ENCODE measurements at regions not wholly inside any gene's neighbourhood (a gene's known extent, or its start where the extent isn't known, plus 50 kb on each side); places are given as distances from the start of the nearest gene placed in this dataset.
A peak's percentile ranks its signal among the peaks of the same experiment; 100 is the strongest.

GRCh38 chr17:52740006-52740405, 581.5 kb upstream of the CA10 start:
- Histone ChIP-seq H3K9me2 (ENCODE audit: insufficient read depth) (no peaks in the 10 kb centered on the region; the same call in 1 of the 2 replicates), H3K4me3 (no peak overlapping the region), H2AFZ (no peak overlapping the region), H3F3A (ENCODE audit: insufficient read depth, low read depth) (no peaks in the 10 kb centered on the region), H3K27ac (no peak overlapping the region), H3K27me3 (ENCODE audit: insufficient read depth, low read depth) (no peaks in the 10 kb centered on the region), H3K36me3 (ENCODE audit: low read depth) (no peaks in the 10 kb centered on the region), H3K4me1 (replicated peaks; ENCODE audit: insufficient read depth) (no peaks in the 10 kb centered on the region), H3K79me2 (ENCODE audit: low read depth) (no peaks in the 10 kb centered on the region), H4K20me1 (ENCODE audit: insufficient read depth) (no peaks in the 10 kb centered on the region), H3K4me2 (no peak overlapping the region), H3K9me3 (ENCODE audit: insufficient read depth, low read depth) (no peaks in the 10 kb centered on the region)
- DNase-seq, result no peak
- POLR2A ChIA-PET (ENCODE audit: unreplicated experiment), result no interaction called here
- CTCF ChIA-PET, result no interaction called here
- no peak for TF ChIP-seq CTCF (conservative IDR thresholded peaks at IDR 0.05)
- no peak for TF ChIP-seq EZH2 (IDR thresholded peaks at IDR 0.05; ENCODE audit: low read depth)
- BruUV-seq (replicated peaks), result no TSS peak
- intact Hi-C loops (cut with micrococcal nuclease; ENCODE audit: unreplicated experiment), result no loop called here

- H3K9me2 ChIP-seq (ENCODE audit: insufficient read depth), result no peaks in the 10 kb centered on the region; the same call in 1 of the 2 replicates
- H3K9me3 ChIP-seq (ENCODE audit: insufficient read depth, low read depth), result no peaks in the 10 kb centered on the region
- H3K4me2 ChIP-seq, result peak overlapping the region; percentile 17; the same call in 1 of the 2 replicates
- H2AFZ ChIP-seq, result no peak overlapping the region
- H3K4me1 ChIP-seq (replicated peaks; ENCODE audit: insufficient read depth), result no peaks in the 10 kb centered on the region
- no peak overlapping the region for H3K27ac ChIP-seq
- no peak for TF ChIP-seq CTCF (conservative IDR thresholded peaks at IDR 0.05)
- TF ChIP-seq EZH2 (IDR thresholded peaks at IDR 0.05; ENCODE audit: low read depth), result no peak
- H3K4me3 ChIP-seq, result no peak overlapping the region
- no peak for DNase-seq
- no peaks in the 10 kb centered on the region for H3F3A ChIP-seq (ENCODE audit: insufficient read depth, low read depth)
- ChIA-PET CTCF (no interaction called here), POLR2A (ENCODE audit: unreplicated experiment) (no interaction called here)
- intact Hi-C loops (cut with micrococcal nuclease; ENCODE audit: unreplicated experiment), result no loop called here
- BruUV-seq (replicated peaks), result no TSS peak
- H3K27me3 ChIP-seq (ENCODE audit: insufficient read depth, low read depth), result no peaks in the 10 kb centered on the region
- no peaks in the 10 kb centered on the region for H4K20me1 ChIP-seq (ENCODE audit: insufficient read depth)
- H3K36me3 ChIP-seq (ENCODE audit: low read depth), result no peaks in the 10 kb centered on the region
- H3K79me2 ChIP-seq (ENCODE audit: low read depth), result no peaks in the 10 kb centered on the region
These were observed 580.3 kb upstream of the CA10 start for GRCh38 chr17:52738791-52739190.

GRCh38 chr17:52737071-52737470, 578.6 kb upstream of the CA10 start:
- Histone ChIP-seq H3K36me3 (ENCODE audit: low read depth) (no peaks in the 10 kb centered on the region), H2AFZ (no peak overlapping the region), H4K20me1 (ENCODE audit: insufficient read depth) (no peaks in the 10 kb centered on the region), H3K27me3 (ENCODE audit: insufficient read depth, low read depth) (no peaks in the 10 kb centered on the region), H3K4me3 (no peak overlapping the region), H3F3A (ENCODE audit: insufficient read depth, low read depth) (no peaks in the 10 kb centered on the region), H3K4me2 (no peak overlapping the region), H3K79me2 (ENCODE audit: low read depth) (no peaks in the 10 kb centered on the region), H3K4me1 (replicated peaks; ENCODE audit: insufficient read depth) (no peaks in the 10 kb centered on the region), H3K9me2 (ENCODE audit: insufficient read depth) (no peaks in the 10 kb centered on the region; the same call in 1 of the 2 replicates), H3K9me3 (ENCODE audit: insufficient read depth, low read depth) (no peaks in the 10 kb centered on the region), H3K27ac (no peak overlapping the region)
- no peak for DNase-seq
- BruUV-seq (replicated peaks), result no TSS peak
- intact Hi-C loops (cut with micrococcal nuclease; ENCODE audit: unreplicated experiment), result no loop called here
- no peak for TF ChIP-seq CTCF (conservative IDR thresholded peaks at IDR 0.05)
- TF ChIP-seq EZH2 (IDR thresholded peaks at IDR 0.05; ENCODE audit: low read depth), result no peak
- ChIA-PET CTCF (no interaction called here), POLR2A (ENCODE audit: unreplicated experiment) (no interaction called here)
